A549 (cell line): ENCODE measurements at regions not wholly inside any gene's neighbourhood (a gene's known extent, or its start where the extent isn't known, plus 50 kb on each side); places are given as distances from the start of the nearest gene placed in this dataset.

Experiments
- CTCF ChIP-seq: fragments of >200 bp; sonication (Bioruptor Twin); formaldehyde crosslinking; IDR thresholded peaks from 3 replicates; pipeline ENCODE4 v1.5.1; 2016
- MYC ChIP-seq: IDR thresholded peaks from 2 replicates; pipeline ENCODE4 v1.6.1; 2012; ENCODE audit warnings: mild to moderate bottlenecking, inconsistent platforms, low read length, improper control_type of control experiment, borderline replicate concordance

DNA sequence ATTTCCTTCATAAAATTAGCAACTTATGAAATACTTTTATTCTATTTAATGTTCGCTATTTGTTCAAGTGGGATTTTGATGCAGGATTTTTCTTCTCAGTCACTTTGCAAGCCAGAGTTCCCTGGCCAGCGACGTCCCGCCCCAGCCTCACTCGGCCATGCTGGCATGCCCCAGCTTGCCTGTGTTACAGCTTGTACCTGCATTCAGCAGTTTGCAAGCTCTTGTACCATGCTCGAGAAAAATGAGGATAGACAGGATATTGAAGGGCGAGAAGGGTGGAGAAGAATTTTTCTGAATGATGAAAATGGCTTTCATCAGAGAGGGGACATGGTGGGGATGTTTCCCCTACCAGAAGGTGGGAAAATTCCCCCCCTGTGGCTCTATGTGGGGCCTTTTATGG lies 2180.2 kb upstream of the PCDH20 start:
- TF ChIP-seq CTCF, result no peak
- no peak for TF ChIP-seq MYC
